K562 (cell line): ENCODE measurements at regions not wholly inside any gene's neighbourhood (a gene's known extent, or its start where the extent isn't known, plus 50 kb on each side); places are given as distances from the start of the nearest gene placed in this dataset.

Experiments
- ATAC-seq: fragments of 200-7000 bp; cut with Tn5 transposase; 3 replicates; pipeline ENCODE4 v1.9.1; 2020; ENCODE audit warnings: moderate library complexity
- BruUV-seq: library from RNA; stranded (reverse); fragments of 400-500 nt; replicated peaks from 2 replicates; lab custom pipeline; 2021; lab: Mats Ljungman, UMichigan
- CTCF ChIA-PET: fragments of 300-600 bp; formaldehyde crosslinking; extraction: SDS; loops from one replicate; lab custom pipeline; 2021; ENCODE audit warnings: low intra/inter-chr PET ratio; lab: Yijun Ruan, JAX
- POLR2A ChIA-PET: fragments of 300-600, 350-650 bp; sonication (Branson Sonifier 250); formaldehyde crosslinking; extraction: SDS; loops from one replicate; lab custom pipeline; 2021; ENCODE audit warnings: antibody characterized with exemption, inconsistent platforms; lab: Yijun Ruan, JAX
- DNase-seq, 4 experiments: peaks; one replicate each; pipeline versions ENCODE4 v3.0.0 to v3.0.0-alpha.2; 2011 to 2018; ENCODE audit warnings: low spot score in 3 of 4, mixed read lengths in 3 of 4; ENCODE audit errors: extremely low read depth in 1 of 4
- FAIRE-seq: peaks from 2 replicates; lab custom pipeline; 2011; peaks lifted over from hg19 to GRCh38; lab: Jason Lieb, UNC
- H2AFZ ChIP-seq: 2 replicates; pipeline ENCODE4 v1.6.0; 2011; ENCODE audit warnings: low read depth, low read length, control low read depth, inconsistent platforms
- H3K27ac ChIP-seq: fragments of 200-600 bp; 3 replicates; pipeline ENCODE4 v1.8.0; 2011; ENCODE audit warnings: low read depth, mild to moderate bottlenecking, control low read depth, inconsistent platforms, low read length, moderate library complexity, mixed read lengths; ENCODE audit errors: extremely low read depth
- H3K27me3 ChIP-seq, 2 experiments: fragments of 300-600 bp in 1 of 2; 2 replicates in 1 of 2; 3 replicates in 1 of 2; pipeline versions ENCODE4 v1.6.0 to v1.8.0; 2011; ENCODE audit warnings: inconsistent platforms in 2 of 2, low read length in 2 of 2, mild to moderate bottlenecking in 1 of 2, mixed read lengths in 1 of 2, moderate library complexity in 1 of 2; ENCODE audit not compliant: control insufficient read depth in 2 of 2, insufficient read depth in 2 of 2
- H3K36me3 ChIP-seq: fragments of 300-600 bp; 3 replicates; pipeline ENCODE4 v1.8.0; 2011; ENCODE audit warnings: mild to moderate bottlenecking, low read length, inconsistent platforms; ENCODE audit not compliant: control insufficient read depth, insufficient read depth
- H3K4me1 ChIP-seq, 2 experiments: fragments of 200-600 bp in 1 of 2; replicated peaks in 1 of 2; 2 replicates in 1 of 2; 3 replicates in 1 of 2; pipeline versions ENCODE4 v1.5.1 to v1.8.0; 2011; ENCODE audit warnings: inconsistent platforms in 2 of 2, low read length in 2 of 2, mild to moderate bottlenecking in 1 of 2, mixed read lengths in 1 of 2, moderate library complexity in 1 of 2; ENCODE audit not compliant: control insufficient read depth in 2 of 2, insufficient read depth in 2 of 2
- H3K4me2 ChIP-seq: 2 replicates; pipeline ENCODE4 v1.6.1; 2011; ENCODE audit warnings: low read length, control low read depth, inconsistent platforms, mixed read lengths; ENCODE audit not compliant: insufficient read depth
- H3K4me3 ChIP-seq: fragments of 200-600 bp; sonication (generic), shearing (Covaris generic); 2 replicates; pipeline ENCODE4 v1.5.1; 2016; ENCODE audit warnings: control low read depth, inconsistent platforms
- H3K79me2 ChIP-seq: fragments of 200-600 bp; 3 replicates; pipeline ENCODE4 v1.8.0; 2011; ENCODE audit warnings: low read length, inconsistent platforms; ENCODE audit not compliant: control insufficient read depth, insufficient read depth
- H3K9ac ChIP-seq, 2 experiments: 2 replicates each; pipeline versions ENCODE4 v1.6.0 to v1.6.1; 2011; ENCODE audit warnings: low read depth in 2 of 2, low read length in 2 of 2, control low read depth in 1 of 2, inconsistent platforms in 1 of 2, mild to moderate bottlenecking in 1 of 2, mixed read lengths in 1 of 2; ENCODE audit not compliant: insufficient read depth in 1 of 2
- H3K9me1 ChIP-seq: one replicate; pipeline ENCODE4 v1.6.0; 2011; ENCODE audit warnings: inconsistent platforms, mild to moderate bottlenecking, low read length, moderate library complexity; ENCODE audit not compliant: control insufficient read depth, insufficient read depth
- H3K9me3 ChIP-seq: replicated peaks from 2 replicates; pipeline ENCODE4 v1.5.1; 2011; ENCODE audit warnings: low read depth, low read length, inconsistent platforms; ENCODE audit not compliant: control insufficient read depth, insufficient read depth
- H4K20me1 ChIP-seq: replicated peaks from 2 replicates; pipeline ENCODE4 v1.6.1; 2011; ENCODE audit warnings: low read length, inconsistent platforms, mixed read lengths; ENCODE audit not compliant: control insufficient read depth, insufficient read depth
- ILF3 ChIP-seq: fragments of 450-650 bp; IDR thresholded peaks from 2 replicates; pipeline ENCODE4 v1.6.1; 2018; ENCODE audit warnings: antibody characterized with exemption, mild to moderate bottlenecking, moderate library complexity, borderline replicate concordance
- SAP30 ChIP-seq: fragments of 200-600 bp; sonication (generic); IDR thresholded peaks from 2 replicates; pipeline ENCODE4 v1.6.1; 2012; ENCODE audit warnings: borderline replicate concordance, low read depth, mild to moderate bottlenecking, moderate library complexity, low read length, control low read depth, inconsistent platforms; ENCODE audit not compliant: insufficient read depth, poor library complexity, severe bottlenecking
- ZBTB40 ChIP-seq, 2 experiments: fragments of 450-650 bp in 1 of 2; sonication (generic) in 1 of 2; formaldehyde crosslinking in 1 of 2; IDR thresholded peaks; 2 replicates each; pipeline versions ENCODE4 v1.7.1 to v1.9.0; 2016 to 2022; ENCODE audit warnings: inconsistent platforms in 1 of 2, mild to moderate bottlenecking in 1 of 2, missing genetic modification reagents in 1 of 2
- WGBS: fragments of 100-300 bp; shearing (Covaris generic); methylation state at CpG from one replicate; pipeline ENCODE4 v1.1.6; 2016; ENCODE audit warnings: low coverage, mixed read lengths; ENCODE audit not compliant: insufficient coverage; ENCODE audit errors: missing lambda C conversion rate; 5-methylcytosine and 5-hydroxymethylcytosine counted together
- in situ Hi-C: fragments of 300-500 bp; cut with MboI; formaldehyde crosslinking; loops from 4 replicates; pipeline ENCODE4 v1.15.0; 2018; ENCODE audit warnings: inconsistent platforms, mixed read lengths
- intact Hi-C: fragments of 100-400 bp; cut with micrococcal nuclease; formaldehyde crosslinking; loops from 2 replicates; pipeline ENCODE4 v1.14.2; 2022

- Histone ChIP-seq H4K20me1 (no peaks in the 10 kb centered on the region), H3K27ac (no peak overlapping the region), H3K27me3 (peaks cover 6 to 36% of the 10 kb centered on the region in 2 experiments; a peak in 3 of 5 replicates), H3K4me2 (no peak overlapping the region), H3K36me3 (no peaks in the 10 kb centered on the region), H3K9me1 (no peaks in the 10 kb centered on the region), H3K9ac (no peak overlapping the region), H3K9me3 (no peaks in the 10 kb centered on the region), H3K79me2 (no peaks in the 10 kb centered on the region), H3K4me1 (no peaks in the 10 kb centered on the region), H2AFZ (no peak overlapping the region), H3K4me3 (no peak overlapping the region)
- in situ Hi-C loops = no loop called here
- ATAC-seq (no peak), FAIRE-seq (no peak), DNase-seq (no peak)
- no TSS peak for BruUV-seq
- WGBS = 0% methylated on average over 2 of the region's 2 CpGs
- CTCF ChIA-PET = no interaction called here
- POLR2A ChIA-PET = interaction anchor here (1.8 kb wide), 1 partner anchor 43 kb away, joined by 4 read pairs; no protein-coding TSS in a partner anchor
- TF ChIP-seq ZBTB40 (IDR thresholded peaks at IDR 0.05) (no peak), ZBTB40 (CRISPR knock-in tag; IDR thresholded peaks at IDR 0.05) (no peak), ILF3 (no peak), SAP30 (no peak)
- intact Hi-C loops = no loop called here
Observed at GRCh38 chr6:21359926-21360325, 233.6 kb upstream of the SOX4 start.
